Esophagus muscularis mucosa (tissue), 4 donors: ENCODE measurements at regions not wholly inside any gene's neighbourhood (a gene's known extent, or its start where the extent isn't known, plus 50 kb on each side); places are given as distances from the start of the nearest gene placed in this dataset.
"Not testable (repeated sequence)": the region's sequence is repeated elsewhere in the genome, so short reads cannot be mapped to it uniquely, and the experiment has no call there.

Source experiments
- DNase-seq: peaks from one replicate; pipeline ENCODE4 v3.0.0-alpha.2; 2017; ENCODE audit errors: extremely low spot score
- H3K27ac ChIP-seq, 4 donors: fragments of 200-600 bp; sonication (generic); replicated peaks in 1 of 4; 1 replicate in 3 of 4; 2 replicates in 1 of 4; pipeline ENCODE4 v1.5.1; 2016 to 2019; ENCODE audit warnings: mild to moderate bottlenecking in 1 of 4
- H3K27me3 ChIP-seq, 4 donors: fragments of 200-600 bp; sonication (generic); one replicate each; pipeline versions ENCODE4 v1.5.1 to v1.6.0; 2016 to 2019
- H3K36me3 ChIP-seq, 4 donors: fragments of 200-600 bp; sonication (generic); one replicate each; pipeline ENCODE4 v1.5.1; 2016 to 2019
- H3K4me1 ChIP-seq, 4 donors: fragments of 200-600 bp; sonication (generic); one replicate each; pipeline ENCODE4 v1.5.1; 2016 to 2019
- H3K4me3 ChIP-seq, 4 donors: fragments of 200-600 bp; sonication (generic); 1 replicate in 2 of 4; 2 replicates in 2 of 4; pipeline ENCODE4 v1.5.1; 2016 to 2019; ENCODE audit warnings: mild to moderate bottlenecking in 4 of 4, moderate library complexity in 1 of 4
- H3K9me3 ChIP-seq, 4 donors: fragments of 200-600 bp; sonication (generic); 1 replicate in 3 of 4; 2 replicates in 1 of 4; pipeline ENCODE4 v1.5.1; 2016 to 2019
- CTCF ChIP-seq, 3 experiments: fragments of 200-600 bp in 2 of 3; fragments of 450-650 bp in 1 of 3; sonication (generic) in 2 of 3; IDR thresholded peaks; one replicate each; pipeline ENCODE4 v1.5.1; 2017 to 2019; ENCODE audit warnings: antibody characterized with exemption in 3 of 3, mild to moderate bottlenecking in 2 of 3, moderate library complexity in 1 of 3
- EP300 ChIP-seq: sonication (generic); formaldehyde crosslinking; IDR thresholded peaks from one replicate; pipeline ENCODE4 v1.6.1; 2017; ENCODE audit warnings: antibody characterized with exemption
- POLR2A ChIP-seq: fragments of 450-650 bp; IDR thresholded peaks from one replicate; pipeline ENCODE4 v1.6.1; 2017; ENCODE audit warnings: antibody characterized with exemption, moderate library complexity, mild to moderate bottlenecking, low read depth
- POLR2AphosphoS5 ChIP-seq, 2 donors: sonication (generic); formaldehyde crosslinking; IDR thresholded peaks; one replicate each; pipeline ENCODE4 v1.6.1; 2017; ENCODE audit warnings: antibody characterized with exemption in 2 of 2
- WGBS: methylation state at CpG from one replicate; pipeline ENCODE4 v1.1.5; 2018; 5-methylcytosine and 5-hydroxymethylcytosine counted together
- intact Hi-C: fragments of 100-400 bp; cut with DNase I; formaldehyde crosslinking; loops from one replicate; pipeline ENCODE4 v1.15.1; 2023

DNA sequence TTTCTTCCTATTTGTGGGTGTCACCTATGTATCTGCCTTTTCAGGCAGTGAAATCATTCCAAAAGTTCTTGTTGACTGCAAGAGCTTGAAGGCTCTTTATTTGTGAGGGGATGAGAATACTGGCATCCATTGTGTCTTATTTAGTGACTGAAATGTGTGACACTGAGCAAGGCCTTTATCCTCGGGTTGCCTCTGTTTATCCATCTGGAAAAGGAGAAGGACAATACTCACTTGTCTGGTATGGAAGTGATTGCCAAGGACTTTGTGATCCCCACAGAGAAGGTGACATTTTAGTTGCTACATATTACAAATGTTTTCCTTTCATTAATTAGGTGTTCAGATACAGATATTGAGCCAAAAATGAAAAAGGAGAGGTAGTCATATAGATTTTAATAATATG is 80.2 kb downstream of the ARRDC3 start:
- DNase-seq = no peak
- Histone ChIP-seq H3K27me3 (no peaks in the 10 kb centered on the region), H3K27ac (no peak overlapping the region), H3K36me3 (no peaks in the 10 kb centered on the region), H3K9me3 (no peaks in the 10 kb centered on the region), H3K4me1 (peaks cover 0 to 14% (median 10%) of the 10 kb centered on the region in 4 donors), H3K4me3 (no peak overlapping the region)
- 84% methylated on average over 1 of the region's 1 CpG for WGBS
- TF ChIP-seq CTCF (IDR thresholded peaks at IDR 0.05) (no peak), EP300 (peak; percentile 5)
- intact Hi-C loops = no loop called here

DNA sequence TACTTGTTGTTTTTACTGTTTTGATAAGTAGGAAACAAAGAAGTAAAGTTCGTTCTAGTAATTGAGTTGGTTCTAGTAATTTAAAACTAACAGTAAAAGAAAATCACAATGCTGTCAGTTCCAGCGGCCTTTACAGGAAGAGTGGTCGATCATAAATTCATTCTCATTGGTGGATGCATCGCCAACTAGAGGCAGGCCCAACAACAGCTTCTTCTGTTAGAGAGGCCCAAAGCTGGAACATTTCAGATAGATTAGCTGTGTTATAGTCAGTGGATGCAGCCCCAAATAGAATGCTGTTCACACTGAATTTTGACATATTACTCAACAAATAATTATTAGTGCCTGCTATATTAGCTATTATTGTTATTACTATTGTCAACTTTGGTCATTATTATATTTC is 80.8 kb downstream of the ARRDC3 start:
- no peak overlapping the region for H3K4me3 ChIP-seq
- H3K4me1 ChIP-seq = peaks cover 0 to 14% (median 10%) of the 10 kb centered on the region in 4 donors
- H3K9me3 ChIP-seq = no peaks in the 10 kb centered on the region
- H3K27ac ChIP-seq = peak overlapping the region in 2 of 4 donors; percentile 11 to 40
- no peaks in the 10 kb centered on the region for H3K36me3 ChIP-seq
- DNase-seq = no peak
- H3K27me3 ChIP-seq = no peaks in the 10 kb centered on the region
- WGBS = 91% methylated on average over 4 of the region's 4 CpGs
- intact Hi-C loops = no loop called here
- TF ChIP-seq POLR2AphosphoS5 (IDR thresholded peaks at IDR 0.05) = no peak
- TF ChIP-seq EP300 = no peak
- TF ChIP-seq POLR2A = no peak
- no peak for TF ChIP-seq CTCF (IDR thresholded peaks at IDR 0.05)

GRCh38 chr5:91301106-91301846 is 81.8 kb downstream of the ARRDC3 start:
- Histone ChIP-seq H3K27ac (peak overlapping the region in 1 of 4 donors; percentile 44), H3K4me3 (no peak overlapping the region), H3K36me3 (no peaks in the 10 kb centered on the region), H3K27me3 (no peaks in the 10 kb centered on the region), H3K9me3 (no peaks in the 10 kb centered on the region), H3K4me1 (peaks cover 0 to 17% (median 10%) of the 10 kb centered on the region in 4 donors)
- no peak for DNase-seq
- TF ChIP-seq POLR2A (no peak), POLR2AphosphoS5 (IDR thresholded peaks at IDR 0.05) (peak in 1 of 2 donors; percentile 53)
- 94% methylated on average over 5 of the region's 5 CpGs for WGBS
- intact Hi-C loops = no loop called here

DNA sequence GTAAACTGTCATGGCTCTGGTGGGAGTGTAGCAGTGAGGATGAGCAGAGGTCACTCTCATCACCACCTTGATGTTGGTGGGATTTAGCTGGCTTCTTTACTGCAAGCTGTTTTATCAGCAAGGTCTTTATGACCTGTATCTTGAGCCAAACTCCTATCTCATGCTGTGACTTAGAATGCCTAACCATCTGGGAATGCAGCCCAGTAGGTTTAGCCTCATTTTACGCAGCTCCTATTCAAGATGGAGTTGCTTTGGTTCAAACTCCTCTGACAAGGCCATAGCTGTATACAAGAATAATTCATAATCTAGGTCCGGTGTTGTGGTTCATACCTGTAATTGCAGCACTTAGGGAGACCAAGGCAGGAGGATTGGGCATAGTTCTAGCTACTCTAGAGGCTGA is 85.1 kb downstream of the ARRDC3 start:
- intact Hi-C loops = no loop called here
- no peak for TF ChIP-seq POLR2A
- TF ChIP-seq EP300 = no peak
- no peak for TF ChIP-seq POLR2AphosphoS5 (IDR thresholded peaks at IDR 0.05)
- peaks cover 0 to 17% (median 6%) of the 10 kb centered on the region in 4 donors for H3K4me1 ChIP-seq

GRCh38 chr5:91296674-91297143 is 86.4 kb downstream of the ARRDC3 start:
- Histone ChIP-seq H3K27ac (peak overlapping the region in 1 of 4 donors; percentile 28), H3K4me3 (no peak overlapping the region), H3K9me3 (no peaks in the 10 kb centered on the region), H3K4me1 (peaks cover 0 to 12% (median 2%) of the 10 kb centered on the region in 4 donors), H3K36me3 (no peaks in the 10 kb centered on the region), H3K27me3 (no peaks in the 10 kb centered on the region)
- TF ChIP-seq POLR2AphosphoS5 (IDR thresholded peaks at IDR 0.05) = peak; percentile 22 to 47
- no peak for TF ChIP-seq CTCF (IDR thresholded peaks at IDR 0.05)
- WGBS = 83% methylated on average over 1 of the region's 2 CpGs
- intact Hi-C loops = no loop called here
- peak; percentile 92 for DNase-seq

More for the DNA sequence above, 85.1 kb downstream of the ARRDC3 start:
- H3K9me3 ChIP-seq = no peaks in the 10 kb centered on the region
- no peaks in the 10 kb centered on the region for H3K36me3 ChIP-seq
- H3K4me3 ChIP-seq = no peak overlapping the region
- no peaks in the 10 kb centered on the region for H3K27me3 ChIP-seq
- no peak overlapping the region for H3K27ac ChIP-seq
- DNase-seq = no peak
- WGBS = 100% methylated on average over 1 of the region's 2 CpGs

GRCh38 chr5:91296102-91296501 is 87.0 kb downstream of the ARRDC3 start:
- intact Hi-C loops = not testable (repeated sequence)
- H3K27ac ChIP-seq = peak overlapping the region in 1 of 4 donors; percentile 28
- WGBS = 91% methylated on average over 9 of the region's 9 CpGs

More at GRCh38 chr5:91296102-91296501, 87.0 kb downstream of the ARRDC3 start:
- H3K9me3 ChIP-seq, H3K36me3 ChIP-seq, DNase-seq, H3K27me3 ChIP-seq, H3K4me1 ChIP-seq, H3K4me3 ChIP-seq: not testable (repeated sequence)
